ENCODE measurements at regions not wholly inside any gene's neighbourhood (a gene's known extent, or its start where the extent isn't known, plus 50 kb on each side); places are given as distances from the start of the nearest gene placed in this dataset.

GRCh38 chr3:181912384-181912783, 200.7 kb downstream of the SOX2 start:
- Histone ChIP-seq H3K27me3 (no peaks in the 10 kb centered on the region), H3K4me3 (no peak overlapping the region), H3K36me3 (no peaks in the 10 kb centered on the region), H3K9me3 (no peaks in the 10 kb centered on the region), H3K27ac (no peak overlapping the region), H3K4me1 (no peaks in the 10 kb centered on the region)
- no peak for DNase-seq (ENCODE audit: extremely low spot score in 2 of 2)
- TF ChIP-seq POLR2AphosphoS5 (IDR thresholded peaks at IDR 0.05; ENCODE audit: insufficient read depth in 1 of 2, low read depth in 1 of 2), result no peak
- intact Hi-C loops (cut with DNase I), result no loop called here

- intact Hi-C loops (cut with DNase I), result no loop called here
- Histone ChIP-seq H3K27ac (no peak overlapping the region), H3K36me3 (no peaks in the 10 kb centered on the region), H3K4me1 (no peaks in the 10 kb centered on the region), H3K27me3 (no peaks in the 10 kb centered on the region), H3K9me3 (no peaks in the 10 kb centered on the region), H3K4me3 (no peak overlapping the region)
- DNase-seq (ENCODE audit: extremely low spot score in 2 of 2), result no peak
- TF ChIP-seq CTCF (IDR thresholded peaks at IDR 0.05) (no peak), POLR2AphosphoS5 (IDR thresholded peaks at IDR 0.05; ENCODE audit: insufficient read depth in 1 of 2, low read depth in 1 of 2) (peak in 1 of 2 donors; percentile 76)
Observed at GRCh38 chr3:181913254-181913653, 201.5 kb downstream of the SOX2 start.

DNA sequence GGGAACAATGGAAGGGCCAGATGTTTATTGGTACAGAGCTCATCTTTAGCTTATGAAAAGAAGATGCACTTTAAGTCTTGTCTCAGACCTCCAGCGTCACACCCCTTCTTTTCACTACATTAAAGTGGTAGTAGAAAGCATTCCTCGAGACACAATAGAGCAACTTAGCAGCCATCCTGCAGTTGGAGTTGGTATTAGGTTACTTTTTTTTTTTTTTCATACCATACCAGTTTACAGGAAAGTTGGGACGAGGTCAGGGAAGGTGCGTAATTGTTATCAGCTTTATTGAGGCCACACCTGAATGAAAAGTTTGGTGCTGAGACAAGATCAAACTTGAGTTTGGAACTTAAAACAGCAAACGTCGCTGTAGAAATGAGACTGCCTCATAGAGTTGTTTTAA, 203.8 kb downstream of the SOX2 start:
- H3K9me3 ChIP-seq, result no peaks in the 10 kb centered on the region
- DNase-seq (ENCODE audit: extremely low spot score in 2 of 2), result no peak
- intact Hi-C loops (cut with DNase I), result no loop called here
- H3K4me1 ChIP-seq, result no peaks in the 10 kb centered on the region
- H3K27ac ChIP-seq, result no peak overlapping the region
- no peaks in the 10 kb centered on the region for H3K36me3 ChIP-seq
- no peak overlapping the region for H3K4me3 ChIP-seq
- TF ChIP-seq POLR2AphosphoS5 (IDR thresholded peaks at IDR 0.05; ENCODE audit: insufficient read depth in 1 of 2, low read depth in 1 of 2) (no peak), CTCF (IDR thresholded peaks at IDR 0.05) (no peak), POLR2A (IDR thresholded peaks at IDR 0.05) (no peak)
- H3K27me3 ChIP-seq, result no peaks in the 10 kb centered on the region

DNA sequence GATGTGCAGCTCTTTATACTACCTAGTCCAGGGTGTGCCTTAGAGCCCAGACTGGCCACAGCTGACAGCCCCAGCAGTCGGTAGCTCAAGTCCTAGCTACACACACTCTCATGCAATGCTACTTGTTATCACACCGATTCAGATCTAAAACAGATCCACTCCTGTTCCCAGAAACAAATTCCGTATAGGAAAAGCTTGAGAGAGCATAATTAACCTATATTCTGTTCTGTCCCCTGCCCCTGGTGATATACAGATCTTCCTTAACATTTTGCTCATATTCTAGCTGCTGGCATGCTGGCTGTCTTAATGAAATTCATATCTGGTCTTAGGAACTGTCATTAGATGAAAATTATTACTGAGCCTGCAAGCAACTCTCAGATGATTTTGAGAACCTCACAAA, 204.3 kb downstream of the SOX2 start:
- Histone ChIP-seq H3K36me3 (no peaks in the 10 kb centered on the region), H3K9me3 (no peaks in the 10 kb centered on the region)

GRCh38 chr3:181917027-181917426, 205.3 kb downstream of the SOX2 start:
- no peak overlapping the region for H3K4me3 ChIP-seq
- no peak for TF ChIP-seq POLR2AphosphoS5 (IDR thresholded peaks at IDR 0.05; ENCODE audit: insufficient read depth in 1 of 2, low read depth in 1 of 2)
- no peak for TF ChIP-seq POLR2A (IDR thresholded peaks at IDR 0.05)
- no peak for TF ChIP-seq CTCF (IDR thresholded peaks at IDR 0.05)
- no peaks in the 10 kb centered on the region for H3K36me3 ChIP-seq
- H3K27ac ChIP-seq, result no peak overlapping the region
- no peak for DNase-seq (ENCODE audit: extremely low spot score in 2 of 2)
- intact Hi-C loops (cut with DNase I), result no loop called here
- no peaks in the 10 kb centered on the region for H3K27me3 ChIP-seq
- no peaks in the 10 kb centered on the region for H3K4me1 ChIP-seq
- no peaks in the 10 kb centered on the region for H3K9me3 ChIP-seq

More for the DNA sequence above, 204.3 kb downstream of the SOX2 start:
- intact Hi-C loops (cut with DNase I), result no loop called here
- Histone ChIP-seq H3K4me1 (no peaks in the 10 kb centered on the region), H3K27ac (no peak overlapping the region), H3K27me3 (no peaks in the 10 kb centered on the region), H3K4me3 (no peak overlapping the region)
- TF ChIP-seq CTCF (IDR thresholded peaks at IDR 0.05) (no peak), POLR2AphosphoS5 (IDR thresholded peaks at IDR 0.05; ENCODE audit: insufficient read depth in 1 of 2, low read depth in 1 of 2) (no peak), POLR2A (IDR thresholded peaks at IDR 0.05) (no peak)
- no peak for DNase-seq (ENCODE audit: extremely low spot score in 2 of 2)

- no peaks in the 10 kb centered on the region for H3K9me3 ChIP-seq
- intact Hi-C loops (cut with DNase I), result no loop called here
- no peaks in the 10 kb centered on the region for H3K4me1 ChIP-seq
- no peaks in the 10 kb centered on the region for H3K36me3 ChIP-seq
- DNase-seq (ENCODE audit: extremely low spot score in 2 of 2), result no peak
- TF ChIP-seq POLR2A (IDR thresholded peaks at IDR 0.05), result no peak
- TF ChIP-seq CTCF (IDR thresholded peaks at IDR 0.05), result no peak
- no peak for TF ChIP-seq POLR2AphosphoS5 (IDR thresholded peaks at IDR 0.05; ENCODE audit: insufficient read depth in 1 of 2, low read depth in 1 of 2)
- no peak overlapping the region for H3K4me3 ChIP-seq
- no peak overlapping the region for H3K27ac ChIP-seq
- H3K27me3 ChIP-seq, result no peaks in the 10 kb centered on the region
Observed at GRCh38 chr3:181919375-181919774, 207.7 kb downstream of the SOX2 start.

All from vagina (tissue), 2 donors.